Neuronal stem cell (in vitro differentiated cells): ENCODE measurements at regions not wholly inside any gene's neighbourhood (a gene's known extent, or its start where the extent isn't known, plus 50 kb on each side); places are given as distances from the start of the nearest gene placed in this dataset.
"Not testable (repeated sequence)": the region's sequence is repeated elsewhere in the genome, so short reads cannot be mapped to it uniquely, and the experiment has no call there.

ENCODE experiments used
- DNase-seq: peaks from one replicate; pipeline ENCODE4 v3.0.0-alpha.2; 2013; ENCODE audit warnings: low spot score
- H2AFZ ChIP-seq: one replicate; pipeline ENCODE4 v1.6.1; 2013; ENCODE audit warnings: mild to moderate bottlenecking, low read length, inconsistent platforms
- H2AK5ac ChIP-seq: 2 replicates; pipeline ENCODE4 v1.6.1; 2013; ENCODE audit warnings: low read depth, mild to moderate bottlenecking, inconsistent platforms, low read length, moderate library complexity, mixed read lengths
- H2BK120ac ChIP-seq: 2 replicates; pipeline ENCODE4 v1.6.1; 2013; ENCODE audit warnings: low read depth, mild to moderate bottlenecking, inconsistent platforms, low read length, moderate library complexity, mixed read lengths
- H2BK12ac ChIP-seq: one replicate; pipeline ENCODE4 v1.6.1; 2013; ENCODE audit warnings: low read length, inconsistent platforms
- H2BK15ac ChIP-seq: 2 replicates; pipeline ENCODE4 v1.6.1; 2013; ENCODE audit warnings: mild to moderate bottlenecking, low read length, inconsistent platforms, mixed read lengths
- H2BK5ac ChIP-seq: one replicate; pipeline ENCODE4 v1.6.1; 2013; ENCODE audit warnings: inconsistent platforms, mild to moderate bottlenecking, low read length, moderate library complexity
- H3K14ac ChIP-seq: one replicate; pipeline ENCODE4 v1.6.1; 2013; ENCODE audit warnings: low read length, inconsistent platforms
- H3K18ac ChIP-seq: 2 replicates; pipeline ENCODE4 v1.6.1; 2013; ENCODE audit warnings: low read length, inconsistent platforms
- H3K23ac ChIP-seq: 2 replicates; pipeline ENCODE4 v1.6.1; 2013; ENCODE audit warnings: low read depth, mild to moderate bottlenecking, mixed read lengths, low read length, inconsistent platforms; ENCODE audit not compliant: poor library complexity
- H3K27ac ChIP-seq: replicated peaks from 3 replicates; pipeline ENCODE4 v1.5.1; 2013; ENCODE audit warnings: low read length, inconsistent platforms
- H3K27me3 ChIP-seq, 3 experiments: 2 replicates each; pipeline ENCODE4 v1.6.1; 2013; ENCODE audit warnings: low read length in 3 of 3, mild to moderate bottlenecking in 2 of 3, inconsistent platforms in 1 of 3, low read depth in 1 of 3, mixed read lengths in 1 of 3, moderate library complexity in 1 of 3; ENCODE audit not compliant: control insufficient read depth in 3 of 3, insufficient read depth in 3 of 3
- H3K36me3 ChIP-seq, 2 donors: replicated peaks in 1 of 2; 2 replicates each; pipeline ENCODE4 v1.6.1; 2013; ENCODE audit warnings: low read length in 2 of 2; ENCODE audit not compliant: control insufficient read depth in 2 of 2, insufficient read depth in 2 of 2
- H3K4ac ChIP-seq: 2 replicates; pipeline ENCODE4 v1.6.1; 2013; ENCODE audit warnings: inconsistent platforms, mild to moderate bottlenecking, low read length, moderate library complexity
- H3K4me1 ChIP-seq, 2 donors: 1 replicate in 1 of 2; 2 replicates in 1 of 2; pipeline ENCODE4 v1.6.1; 2013; ENCODE audit warnings: low read length in 2 of 2, low read depth in 1 of 2; ENCODE audit not compliant: control insufficient read depth in 2 of 2, insufficient read depth in 1 of 2
- H3K4me2 ChIP-seq: one replicate; pipeline ENCODE4 v1.6.1; 2013; ENCODE audit warnings: mild to moderate bottlenecking, low read length, inconsistent platforms; ENCODE audit not compliant: insufficient read depth, poor library complexity, severe bottlenecking
- H3K4me3 ChIP-seq, 2 donors: 2 replicates each; pipeline ENCODE4 v1.5.1; 2013; ENCODE audit warnings: low read length in 2 of 2, mild to moderate bottlenecking in 2 of 2, inconsistent platforms in 1 of 2, moderate library complexity in 1 of 2
- H3K79me1 ChIP-seq: one replicate; pipeline ENCODE4 v1.6.1; 2013; ENCODE audit warnings: low read depth, mild to moderate bottlenecking, inconsistent platforms, low read length, moderate library complexity
- H3K9ac ChIP-seq: one replicate; pipeline ENCODE4 v1.6.1; 2013; ENCODE audit warnings: mild to moderate bottlenecking, low read depth, low read length, inconsistent platforms; ENCODE audit not compliant: poor library complexity
- H3K9me3 ChIP-seq, 2 donors: replicated peaks in 1 of 2; 2 replicates each; pipeline versions ENCODE3 to v1.6.1; 2013; ENCODE audit warnings: low read length in 2 of 2, mild to moderate bottlenecking in 2 of 2, inconsistent platforms in 1 of 2, low read depth in 1 of 2, mixed read lengths in 1 of 2, moderate library complexity in 1 of 2; ENCODE audit not compliant: control insufficient read depth in 2 of 2, insufficient read depth in 1 of 2
- H4K8ac ChIP-seq: one replicate; pipeline ENCODE4 v1.6.1; 2013; ENCODE audit warnings: low read depth, mild to moderate bottlenecking, inconsistent platforms, low read length, moderate library complexity
- H4K91ac ChIP-seq: one replicate; pipeline ENCODE4 v1.6.1; 2013; ENCODE audit warnings: low read length, low read depth, mild to moderate bottlenecking, inconsistent platforms; ENCODE audit not compliant: poor library complexity
- WGBS, 2 donors: extraction: QIAGEN DNeasy Blood & Tissue Kit; methylation state at CpG; one replicate each; pipeline ENCODE4 v1.1.7; 2013; ENCODE audit warnings: missing lambda C conversion rate in 2 of 2, mixed read lengths in 1 of 2; ENCODE audit not compliant: insufficient read length in 2 of 2, insufficient replicate concordance in 1 of 2; ENCODE audit errors: extremely low coverage in 2 of 2; 5-methylcytosine and 5-hydroxymethylcytosine counted together

DNA sequence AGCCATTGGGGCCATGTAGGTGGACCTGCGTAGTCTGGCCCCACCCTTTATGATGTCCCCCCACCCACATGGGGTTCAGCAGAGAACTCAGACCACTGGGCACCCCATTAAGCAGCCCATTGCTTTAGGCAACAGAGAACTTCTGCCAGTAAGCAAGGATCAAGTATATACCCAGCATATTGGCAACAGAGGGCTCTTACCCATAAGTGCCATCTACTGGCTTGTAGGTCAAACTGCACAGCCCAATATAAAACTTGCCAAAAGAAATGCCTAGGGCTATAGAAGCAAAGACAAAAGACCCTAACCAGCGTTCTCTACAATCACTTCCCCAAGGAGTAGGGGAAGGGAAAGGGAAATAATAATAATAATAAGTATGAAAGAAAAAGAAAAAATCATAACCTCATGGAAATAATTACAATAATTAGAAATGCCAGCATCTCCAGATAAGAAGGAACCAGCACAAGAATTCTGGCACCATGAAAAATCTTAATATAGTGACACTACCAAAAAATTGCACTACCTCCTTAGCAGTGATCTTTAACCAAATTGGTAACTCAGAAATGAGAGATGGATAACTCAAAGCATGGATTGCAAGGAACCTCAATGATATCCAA is 1090.7 kb downstream of the FAT4 start:
- Histone ChIP-seq H3K18ac (no peak overlapping the region), H3K27ac (no peak overlapping the region), H3K23ac (no peak overlapping the region), H2BK5ac (no peak overlapping the region), H4K91ac (no peak overlapping the region), H3K79me1 (no peaks in the 10 kb centered on the region), H3K4me2 (no peak overlapping the region), H3K14ac (peak overlapping the region; percentile 82), H3K36me3 (no peaks in the 10 kb centered on the region), H3K4ac (no peak overlapping the region), H2AK5ac (no peak overlapping the region), H2BK15ac (no peak overlapping the region), H3K9me3 (no peaks in the 10 kb centered on the region), H3K4me1 (peaks cover 0 to 6% of the 10 kb centered on the region in 2 donors), H3K9ac (no peak overlapping the region), H2AFZ (no peak overlapping the region), H2BK12ac (no peak overlapping the region), H3K4me3 (no peak overlapping the region), H3K27me3 (no peaks in the 10 kb centered on the region), H4K8ac (no peak overlapping the region), H2BK120ac (no peak overlapping the region)
- no peak for DNase-seq
- no CpG with 5 or more reads among the region's 2 CpGs for WGBS, 2 donors

DNA sequence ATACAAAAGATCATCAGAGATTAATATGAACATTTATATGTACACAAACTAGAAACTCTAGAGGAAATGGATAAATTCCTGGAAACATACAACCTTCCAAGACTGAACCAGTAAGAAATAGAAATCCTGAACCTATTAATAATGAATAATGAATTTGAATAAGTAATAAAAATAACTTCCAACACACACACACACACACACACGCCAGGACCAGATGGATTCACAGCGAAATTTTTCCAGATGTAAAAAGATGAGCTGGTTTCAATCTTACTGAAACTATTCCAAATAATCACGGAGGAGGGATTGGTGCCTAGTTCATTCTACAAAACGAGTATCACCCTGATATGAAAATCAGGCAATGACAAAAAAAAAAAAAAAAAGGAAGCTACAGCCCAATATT is 1095.0 kb downstream of the FAT4 start:
- Histone ChIP-seq H2BK15ac (no peak overlapping the region), H2BK120ac (no peak overlapping the region), H3K9ac (no peak overlapping the region), H3K9me3 (no peaks in the 10 kb centered on the region), H3K4ac (no peak overlapping the region), H3K27ac (no peak overlapping the region), H3K14ac (no peak overlapping the region), H2BK5ac (no peak overlapping the region), H4K8ac (no peak overlapping the region), H3K36me3 (no peaks in the 10 kb centered on the region), H3K18ac (no peak overlapping the region), H3K4me1 (no peaks in the 10 kb centered on the region), H2AFZ (no peak overlapping the region), H2AK5ac (no peak overlapping the region), H3K79me1 (no peaks in the 10 kb centered on the region), H2BK12ac (no peak overlapping the region), H3K4me2 (no peak overlapping the region), H3K27me3 (no peaks in the 10 kb centered on the region), H3K23ac (no peak overlapping the region), H4K91ac (no peak overlapping the region), H3K4me3 (no peak overlapping the region)
- no peak for DNase-seq
- WGBS, 2 donors = no CpG with 5 or more reads among the region's 4 CpGs

DNA sequence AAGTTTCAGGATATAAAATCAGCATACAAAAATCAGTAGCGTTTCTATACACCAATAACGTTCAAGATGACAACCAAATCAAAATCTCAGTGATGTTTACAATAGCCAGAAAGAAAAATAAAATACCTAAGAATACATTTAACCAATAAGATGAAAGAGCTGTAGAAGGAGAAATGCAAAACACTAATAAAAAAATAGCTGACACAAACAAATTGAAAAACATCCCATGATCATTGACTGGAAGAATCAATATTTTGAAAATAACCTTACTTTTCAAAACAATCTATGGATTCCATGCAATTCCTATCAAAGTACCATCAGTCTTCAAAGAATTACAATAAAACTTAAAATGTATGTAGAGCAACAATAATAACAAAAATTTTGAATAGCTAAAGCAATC is 1096.3 kb downstream of the FAT4 start:
- Histone ChIP-seq H3K27me3 (no peaks in the 10 kb centered on the region), H3K23ac (no peak overlapping the region), H3K4me3 (no peak overlapping the region), H2AFZ (no peak overlapping the region), H3K27ac (no peak overlapping the region), H4K8ac (no peak overlapping the region), H3K14ac (no peak overlapping the region), H2BK15ac (no peak overlapping the region), H3K9ac (no peak overlapping the region), H3K4me2 (no peak overlapping the region), H3K9me3 (no peaks in the 10 kb centered on the region), H3K36me3 (no peaks in the 10 kb centered on the region), H2AK5ac (no peak overlapping the region), H4K91ac (no peak overlapping the region), H3K18ac (no peak overlapping the region), H2BK12ac (no peak overlapping the region), H2BK5ac (no peak overlapping the region), H2BK120ac (no peak overlapping the region), H3K4ac (no peak overlapping the region), H3K4me1 (no peaks in the 10 kb centered on the region), H3K79me1 (no peaks in the 10 kb centered on the region)
- no CpG with 5 or more reads among the region's 2 CpGs for WGBS, 2 donors
- no peak for DNase-seq

DNA sequence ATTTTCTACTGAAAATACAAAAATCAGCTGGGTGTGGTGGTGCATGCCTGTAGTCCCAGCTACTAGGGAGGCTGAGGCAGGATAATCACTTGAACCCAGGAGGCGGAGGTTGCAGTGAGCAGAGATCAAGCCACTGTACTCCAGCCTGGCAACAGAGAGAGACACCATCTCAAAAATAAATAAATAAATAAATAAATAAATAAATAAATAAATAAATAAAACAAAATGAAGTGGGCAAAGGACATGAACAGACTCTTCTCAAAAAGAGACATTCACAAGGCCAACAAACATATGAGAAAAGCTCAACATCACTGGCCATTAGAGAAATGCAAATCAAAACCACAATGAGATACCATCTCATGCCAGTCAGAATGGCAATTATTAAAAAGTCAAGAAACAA is 1097.6 kb downstream of the FAT4 start:
- H3K79me1 ChIP-seq, H2BK15ac ChIP-seq, H3K9me3 ChIP-seq, H2AFZ ChIP-seq, H3K27ac ChIP-seq, H3K4me1 ChIP-seq, DNase-seq, H3K9ac ChIP-seq, H3K4ac ChIP-seq, H2BK5ac ChIP-seq, H3K23ac ChIP-seq, H2BK12ac ChIP-seq, H4K8ac ChIP-seq, H4K91ac ChIP-seq, H2AK5ac ChIP-seq, H3K36me3 ChIP-seq, H3K14ac ChIP-seq, H3K4me2 ChIP-seq, H3K4me3 ChIP-seq, H2BK120ac ChIP-seq, H3K18ac ChIP-seq, H3K27me3 ChIP-seq: not testable (repeated sequence)
- WGBS, 2 donors = no CpG with 5 or more reads among the region's 1 CpG
